ENCODE measurements at regions not wholly inside any gene's neighbourhood (a gene's known extent, or its start where the extent isn't known, plus 50 kb on each side); places are given as distances from the start of the nearest gene placed in this dataset.

DNA sequence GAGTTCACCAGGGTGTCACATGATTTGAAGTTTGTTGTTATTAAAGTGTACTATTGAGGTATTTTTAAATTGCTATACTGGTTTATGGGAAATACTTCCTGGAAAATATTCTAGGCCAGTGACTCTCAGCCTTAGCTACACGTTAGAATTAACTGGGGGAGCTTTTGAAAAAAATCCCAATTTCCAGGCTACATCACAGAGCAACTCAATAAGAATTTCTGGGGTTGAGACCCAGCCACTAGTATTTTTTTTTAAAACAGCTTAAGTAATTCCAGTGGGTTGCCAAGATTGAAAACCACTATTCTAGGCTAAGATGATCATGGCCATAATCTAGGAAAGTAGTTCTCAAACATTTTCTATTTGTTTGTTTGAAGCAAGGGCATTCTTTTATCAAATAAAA lies 142.9 kb upstream of the GRIA1 start:
- Mint-ChIP-seq H3K36me3 (ENCODE audit: insufficient read depth, unreplicated experiment) (no peaks in the 10 kb centered on the region), H3K9me3 (ENCODE audit: unreplicated experiment) (no peaks in the 10 kb centered on the region), H3K27ac (ENCODE audit: low read depth, unreplicated experiment) (no peak overlapping the region), H3K27me3 (ENCODE audit: insufficient read depth, unreplicated experiment) (no peaks in the 10 kb centered on the region), H3K4me1 (ENCODE audit: insufficient read depth, unreplicated experiment) (peaks cover 10% of the 10 kb centered on the region), H3K4me3 (ENCODE audit: unreplicated experiment) (no peak overlapping the region)
- ChIA-PET CTCF (no interaction called here), POLR2A (no interaction called here)
- intact Hi-C loops (cut with micrococcal nuclease), result no loop called here
- no peak for TF ChIP-seq CTCF (IDR thresholded peaks at IDR 0.05; ENCODE audit: unreplicated experiment)
- BruUV-seq (replicated peaks), result no TSS peak
- DNase-seq (ENCODE audit: unreplicated experiment), result no peak

DNA sequence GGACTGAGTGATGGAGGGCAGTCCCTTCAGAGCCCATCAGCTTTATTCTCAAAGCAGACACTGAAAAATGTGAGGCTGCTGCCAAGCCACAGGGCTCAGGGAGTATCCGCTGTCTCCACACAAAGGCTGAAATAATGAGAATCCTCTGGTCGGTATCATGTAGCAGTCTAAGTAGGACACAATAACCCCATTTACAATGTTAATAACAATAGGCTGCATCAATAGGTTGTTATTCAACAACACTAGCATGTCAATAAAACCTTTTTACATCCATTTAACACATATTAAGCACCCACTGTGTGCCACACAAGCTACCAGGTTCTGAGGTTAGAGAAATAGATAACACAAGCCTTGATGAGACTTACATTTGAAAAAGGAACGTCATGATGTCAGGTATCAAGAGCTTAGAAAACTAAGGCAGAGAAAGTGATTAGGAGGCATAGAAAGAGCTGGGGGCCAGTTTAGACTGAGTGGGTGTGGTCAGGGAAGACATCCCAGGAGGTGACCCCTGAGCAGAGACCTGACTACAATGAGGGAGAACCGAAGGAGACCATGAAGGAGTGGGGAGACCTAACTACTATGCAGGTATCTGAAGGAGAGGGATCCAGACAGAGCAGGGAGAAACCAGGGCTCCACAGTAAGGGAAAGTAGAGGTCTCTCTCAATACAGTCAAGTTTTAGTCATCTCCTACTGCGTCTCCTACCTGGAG lies 140.1 kb upstream of the GRIA1 start:
- peaks cover 20% of the 10 kb centered on the region for H3K4me1 Mint-ChIP-seq (ENCODE audit: insufficient read depth, unreplicated experiment)
- POLR2A ChIA-PET, result no interaction called here
- H3K27ac Mint-ChIP-seq (ENCODE audit: low read depth, unreplicated experiment), result no peak overlapping the region
- no peaks in the 10 kb centered on the region for H3K9me3 Mint-ChIP-seq (ENCODE audit: unreplicated experiment)
- CTCF ChIA-PET, result interaction anchor here (1.2 to 1.6 kb wide), 2 partner anchors 12 to 615 kb away, joined by 3 to 6 read pairs; no protein-coding TSS in a partner anchor
- DNase-seq (ENCODE audit: unreplicated experiment), result no peak
- H3K27me3 Mint-ChIP-seq (ENCODE audit: insufficient read depth, unreplicated experiment), result no peaks in the 10 kb centered on the region
- H3K36me3 Mint-ChIP-seq (ENCODE audit: insufficient read depth, unreplicated experiment), result no peaks in the 10 kb centered on the region
- intact Hi-C loops (cut with micrococcal nuclease), result no loop called here
- no TSS peak for BruUV-seq (replicated peaks)
- no peak for TF ChIP-seq CTCF (IDR thresholded peaks at IDR 0.05; ENCODE audit: unreplicated experiment)
- no peak overlapping the region for H3K4me3 Mint-ChIP-seq (ENCODE audit: unreplicated experiment)

- intact Hi-C loops (cut with micrococcal nuclease), result no loop called here
These were observed 137.7 kb upstream of the GRIA1 start for GRCh38 chr5:153352685-153353219.

More at GRCh38 chr5:153352685-153353219, 137.7 kb upstream of the GRIA1 start:
- DNase-seq (ENCODE audit: unreplicated experiment), result peak; percentile 78
- Mint-ChIP-seq H3K9me3 (ENCODE audit: unreplicated experiment) (peaks cover 7% of the 10 kb centered on the region), H3K4me1 (ENCODE audit: insufficient read depth, unreplicated experiment) (peaks cover 14% of the 10 kb centered on the region), H3K27me3 (ENCODE audit: insufficient read depth, unreplicated experiment) (no peaks in the 10 kb centered on the region), H3K36me3 (ENCODE audit: insufficient read depth, unreplicated experiment) (no peaks in the 10 kb centered on the region), H3K27ac (ENCODE audit: low read depth, unreplicated experiment) (peak overlapping the region; percentile 47), H3K4me3 (ENCODE audit: unreplicated experiment) (peak overlapping the region; percentile 55)
- ChIA-PET POLR2A (interaction anchor here (0.5 kb wide), 1 partner anchor 1392 kb away, joined by 3 read pairs; no protein-coding TSS in a partner anchor), CTCF (interaction anchor here (0.6 to 1.1 kb wide), 3 partner anchors 10 to 820 kb away, joined by 3 to 4 read pairs (median 3); no protein-coding TSS in a partner anchor)
- TF ChIP-seq CTCF (IDR thresholded peaks at IDR 0.05; ENCODE audit: unreplicated experiment), result no peak
- BruUV-seq (replicated peaks), result TSS peak; percentile 50
